MM.1S (cell line): ENCODE measurements at regions not wholly inside any gene's neighbourhood (a gene's known extent, or its start where the extent isn't known, plus 50 kb on each side); places are given as distances from the start of the nearest gene placed in this dataset.

ENCODE experiments used
- DNase-seq: peaks from one replicate; pipeline ENCODE4 v3.0.0-alpha.2; 2015
- H2AFZ ChIP-seq: fragments of 300-600 bp; sonication (generic); 2 replicates; pipeline ENCODE4 v1.6.0; 2016; ENCODE audit warnings: antibody characterized with exemption, low read length
- H3F3A ChIP-seq: fragments of 300-600 bp; sonication (generic); 2 replicates; pipeline ENCODE4 v1.6.1; 2016; ENCODE audit warnings: mild to moderate bottlenecking, antibody characterized with exemption, low read length, moderate library complexity, mixed read lengths; ENCODE audit not compliant: insufficient read depth
- H3K27ac ChIP-seq: fragments of 300-600 bp; sonication (generic); 2 replicates; pipeline ENCODE4 v1.5.1; 2016; ENCODE audit warnings: mild to moderate bottlenecking, low read length
- H3K27me3 ChIP-seq: fragments of 300-600 bp; sonication (generic); replicated peaks from 2 replicates; pipeline ENCODE4 v1.6.0; 2016; ENCODE audit warnings: low read length; ENCODE audit not compliant: insufficient read depth
- H3K36me3 ChIP-seq: fragments of 300-600 bp; sonication (generic); replicated peaks from 2 replicates; pipeline ENCODE4 v1.6.1; 2016; ENCODE audit warnings: mild to moderate bottlenecking, low read length, mixed read lengths; ENCODE audit not compliant: insufficient read depth
- H3K4me1 ChIP-seq: fragments of 300-600 bp; sonication (generic); 2 replicates; pipeline ENCODE4 v1.6.1; 2016; ENCODE audit warnings: low read length, mixed read lengths
- H3K4me2 ChIP-seq: fragments of 300-600 bp; sonication (generic); 2 replicates; pipeline ENCODE4 v1.6.0; 2016; ENCODE audit warnings: low read depth, low read length
- H3K4me3 ChIP-seq: fragments of 300-600 bp; sonication (generic); 2 replicates; pipeline ENCODE4 v1.5.1; 2016; ENCODE audit warnings: low read length, mixed read lengths
- H3K79me2 ChIP-seq: fragments of 300-600 bp; sonication (generic); 2 replicates; pipeline ENCODE4 v1.6.1; 2016; ENCODE audit warnings: mixed run types, low read length, mixed read lengths
- H3K9ac ChIP-seq: fragments of 300-600 bp; sonication (generic); 2 replicates; pipeline ENCODE4 v1.6.1; 2016; ENCODE audit warnings: low read length, mixed read lengths
- H3K9me2 ChIP-seq: fragments of 300-600 bp; sonication (generic); replicated peaks from 2 replicates; pipeline ENCODE4 v1.6.1; 2016; ENCODE audit warnings: mild to moderate bottlenecking, low read length, mixed read lengths; ENCODE audit not compliant: insufficient read depth
- H3K9me3 ChIP-seq: fragments of 300-600 bp; sonication (generic); replicated peaks from 2 replicates; pipeline ENCODE4 v1.6.1; 2016; ENCODE audit warnings: mild to moderate bottlenecking, low read length, mixed read lengths; ENCODE audit not compliant: insufficient read depth
- H4K20me1 ChIP-seq: fragments of 300-600 bp; sonication (generic); 2 replicates; pipeline ENCODE4 v1.6.1; 2016; ENCODE audit warnings: mild to moderate bottlenecking, low read length, moderate library complexity, mixed read lengths; ENCODE audit not compliant: insufficient read depth
- EZH2 ChIP-seq: fragments of 300-600 bp; sonication (generic); optimal IDR thresholded peaks from 2 replicates; pipeline ENCODE3; 2017; ENCODE audit warnings: low read depth, mild to moderate bottlenecking, antibody characterized with exemption, low read length, mixed read lengths
- EZH2phosphoT487 ChIP-seq: fragments of 300-600 bp; sonication (generic); IDR thresholded peaks from 2 replicates; pipeline ENCODE4 v1.6.1; 2018; ENCODE audit warnings: antibody characterized with exemption, low read length
- TF ChIP-seq, protein P1 (sequence below): fragments of 300-600 bp; sonication (generic); IDR thresholded peaks from 2 replicates; pipeline ENCODE4 v1.5.1; 2016; ENCODE audit warnings: antibody characterized with exemption, low read length, mixed read lengths

DNA sequence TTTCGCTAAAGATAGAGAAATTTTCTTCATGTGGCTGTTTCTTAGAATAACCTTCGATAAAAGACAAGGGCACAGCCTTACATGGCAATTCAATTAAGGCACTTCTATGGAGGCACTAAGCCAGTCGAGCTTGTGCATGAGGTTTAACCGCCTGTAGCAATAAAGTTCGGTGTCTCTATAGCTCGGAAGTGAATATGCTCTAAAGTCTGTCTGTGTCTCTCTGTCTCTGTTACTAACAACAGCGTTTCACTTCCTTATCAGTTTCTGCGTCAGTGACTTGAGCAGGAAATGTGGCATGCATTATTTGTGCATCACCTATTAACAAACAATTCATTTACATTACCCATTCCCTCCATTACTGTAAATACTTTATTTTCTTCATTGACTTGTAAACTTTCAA lies 365.1 kb upstream of the NETO1 start:
- no peaks in the 10 kb centered on the region for H3K79me2 ChIP-seq
- H3K4me1 ChIP-seq: no peaks in the 10 kb centered on the region
- H4K20me1 ChIP-seq: no peaks in the 10 kb centered on the region
- H3K9ac ChIP-seq: no peak overlapping the region
- no peak overlapping the region for H2AFZ ChIP-seq
- no peaks in the 10 kb centered on the region for H3K9me3 ChIP-seq
- H3K27ac ChIP-seq: no peak overlapping the region
- H3K4me3 ChIP-seq: no peak overlapping the region
- no peak for TF ChIP-seq EZH2
- TF ChIP-seq EZH2phosphoT487: no peak
- TF ChIP-seq, protein P1, sequence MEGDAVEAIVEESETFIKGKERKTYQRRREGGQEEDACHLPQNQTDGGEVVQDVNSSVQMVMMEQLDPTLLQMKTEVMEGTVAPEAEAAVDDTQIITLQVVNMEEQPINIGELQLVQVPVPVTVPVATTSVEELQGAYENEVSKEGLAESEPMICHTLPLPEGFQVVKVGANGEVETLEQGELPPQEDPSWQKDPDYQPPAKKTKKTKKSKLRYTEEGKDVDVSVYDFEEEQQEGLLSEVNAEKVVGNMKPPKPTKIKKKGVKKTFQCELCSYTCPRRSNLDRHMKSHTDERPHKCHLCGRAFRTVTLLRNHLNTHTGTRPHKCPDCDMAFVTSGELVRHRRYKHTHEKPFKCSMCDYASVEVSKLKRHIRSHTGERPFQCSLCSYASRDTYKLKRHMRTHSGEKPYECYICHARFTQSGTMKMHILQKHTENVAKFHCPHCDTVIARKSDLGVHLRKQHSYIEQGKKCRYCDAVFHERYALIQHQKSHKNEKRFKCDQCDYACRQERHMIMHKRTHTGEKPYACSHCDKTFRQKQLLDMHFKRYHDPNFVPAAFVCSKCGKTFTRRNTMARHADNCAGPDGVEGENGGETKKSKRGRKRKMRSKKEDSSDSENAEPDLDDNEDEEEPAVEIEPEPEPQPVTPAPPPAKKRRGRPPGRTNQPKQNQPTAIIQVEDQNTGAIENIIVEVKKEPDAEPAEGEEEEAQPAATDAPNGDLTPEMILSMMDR: no peak
- DNase-seq: no peak
- H3K9me2 ChIP-seq: no peaks in the 10 kb centered on the region
- no peak overlapping the region for H3K4me2 ChIP-seq
- no peaks in the 10 kb centered on the region for H3K36me3 ChIP-seq
- no peaks in the 10 kb centered on the region for H3F3A ChIP-seq
- H3K27me3 ChIP-seq: no peaks in the 10 kb centered on the region

DNA sequence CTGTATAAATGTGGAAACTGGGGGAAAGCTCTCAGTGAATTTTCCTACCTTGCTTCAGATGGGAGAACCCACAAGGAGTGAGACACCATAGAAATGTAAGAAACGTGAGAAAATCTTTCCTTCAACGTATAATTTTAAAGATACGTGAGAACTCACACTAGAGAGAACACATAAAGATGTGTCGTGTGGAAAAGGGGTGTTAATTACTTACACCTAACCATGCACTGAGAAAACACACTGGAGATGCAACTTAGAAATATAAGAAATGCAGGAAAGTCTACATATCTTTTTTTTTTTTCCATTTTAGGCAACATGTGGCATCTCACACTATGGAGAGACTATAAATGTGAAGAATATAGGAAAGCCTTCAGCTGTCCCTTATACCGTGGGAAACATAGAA lies 352.9 kb upstream of the NETO1 start:
- TF ChIP-seq EZH2phosphoT487 (no peak), EZH2 (no peak)
- TF ChIP-seq, protein P1: no peak
- no peaks in the 10 kb centered on the region for H3K9me3 ChIP-seq
- no peak overlapping the region for H2AFZ ChIP-seq
- H3K36me3 ChIP-seq: no peaks in the 10 kb centered on the region
- no peak overlapping the region for H3K27ac ChIP-seq
- H3K9ac ChIP-seq: no peak overlapping the region
- H3K79me2 ChIP-seq: no peaks in the 10 kb centered on the region
- H3K4me2 ChIP-seq: no peak overlapping the region
- H4K20me1 ChIP-seq: no peaks in the 10 kb centered on the region
- DNase-seq: no peak
- H3K27me3 ChIP-seq: no peaks in the 10 kb centered on the region
- no peaks in the 10 kb centered on the region for H3K9me2 ChIP-seq
- no peak overlapping the region for H3K4me3 ChIP-seq
- H3K4me1 ChIP-seq: no peaks in the 10 kb centered on the region
- no peaks in the 10 kb centered on the region for H3F3A ChIP-seq

DNA sequence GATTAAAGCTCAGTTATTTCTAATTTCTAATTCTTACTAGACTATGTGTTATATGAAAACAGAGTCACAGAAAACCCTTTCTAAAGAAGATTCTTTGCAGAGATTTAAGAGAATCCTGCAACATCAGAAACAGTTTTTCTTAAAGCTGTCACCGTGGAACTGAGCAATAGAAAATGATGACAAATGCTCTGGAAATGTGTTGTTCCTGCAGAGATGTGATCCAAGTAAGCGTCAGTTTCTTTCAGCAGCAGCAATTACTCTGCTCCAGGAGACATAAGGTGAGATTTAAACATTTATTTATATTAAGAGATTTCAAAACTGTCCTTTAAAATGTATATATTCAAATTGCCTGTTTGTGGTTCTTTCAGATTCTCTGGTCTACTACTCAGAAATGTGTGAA lies 350.5 kb upstream of the NETO1 start:
- no peaks in the 10 kb centered on the region for H3K36me3 ChIP-seq
- H3K4me3 ChIP-seq: no peak overlapping the region
- H4K20me1 ChIP-seq: no peaks in the 10 kb centered on the region
- H3K4me1 ChIP-seq: no peaks in the 10 kb centered on the region
- no peak overlapping the region for H3K9ac ChIP-seq
- no peak overlapping the region for H3K4me2 ChIP-seq
- no peaks in the 10 kb centered on the region for H3K9me2 ChIP-seq
- no peaks in the 10 kb centered on the region for H3K79me2 ChIP-seq
- H3K27ac ChIP-seq: no peak overlapping the region
- H3F3A ChIP-seq: no peaks in the 10 kb centered on the region
- H3K9me3 ChIP-seq: no peaks in the 10 kb centered on the region
- no peak overlapping the region for H2AFZ ChIP-seq
- no peak for TF ChIP-seq EZH2phosphoT487
- TF ChIP-seq EZH2: no peak
- TF ChIP-seq, protein P1: no peak
- no peaks in the 10 kb centered on the region for H3K27me3 ChIP-seq
- DNase-seq: no peak
